ENCODE measurements at regions not wholly inside any gene's neighbourhood (a gene's known extent, or its start where the extent isn't known, plus 50 kb on each side); places are given as distances from the start of the nearest gene placed in this dataset.
"Not testable (repeated sequence)": the region's sequence is repeated elsewhere in the genome, so short reads cannot be mapped to it uniquely, and the experiment has no call there.

- H3K4me3 ChIP-seq, H3K27ac ChIP-seq: not testable (repeated sequence)
These were observed 135.2 kb downstream of the FAM72B start for GRCh38 chr1:121048769-121049443.

GRCh38 chr1:121050097-121050496 is 134.0 kb downstream of the FAM72B start:
- not testable (repeated sequence) for H3K27ac ChIP-seq, H3K4me3 ChIP-seq

- H3K4me3 ChIP-seq, H3K27ac ChIP-seq: not testable (repeated sequence)
These were observed 132.9 kb downstream of the FAM72B start for GRCh38 chr1:121051161-121051790.

GRCh38 chr1:121052081-121052660 is 132.0 kb downstream of the FAM72B start:
- not testable (repeated sequence) for H3K27ac ChIP-seq, H3K4me3 ChIP-seq

- H3K4me3 ChIP-seq, H3K27ac ChIP-seq: not testable (repeated sequence)
These were observed 129.2 kb downstream of the FAM72B start for GRCh38 chr1:121054928-121055327.

- not testable (repeated sequence) for H3K4me3 ChIP-seq, H3K27ac ChIP-seq
These were observed 117.2 kb downstream of the FAM72B start for GRCh38 chr1:121066925-121067324.

- H3K27ac ChIP-seq, H3K4me3 ChIP-seq: not testable (repeated sequence)
These were observed 115.2 kb downstream of the FAM72B start for GRCh38 chr1:121068738-121069499.

GRCh38 chr1:121073852-121074251 is 110.3 kb downstream of the FAM72B start:
- H3K4me3 ChIP-seq, H3K27ac ChIP-seq: not testable (repeated sequence)

GRCh38 chr1:121075254-121075805 is 108.8 kb downstream of the FAM72B start:
- not testable (repeated sequence) for H3K27ac ChIP-seq, H3K4me3 ChIP-seq

- H3K4me3 ChIP-seq, H3K27ac ChIP-seq: not testable (repeated sequence)
These were observed 107.5 kb downstream of the FAM72B start for GRCh38 chr1:121076674-121077073.

- H3K4me3 ChIP-seq = not testable (repeated sequence)
These were observed 104.5 kb downstream of the FAM72B start for GRCh38 chr1:121079655-121080054.

GRCh38 chr1:121080197-121080903 is 103.8 kb downstream of the FAM72B start:
- not testable (repeated sequence) for H3K27ac ChIP-seq, H3K4me3 ChIP-seq

More at GRCh38 chr1:121079655-121080054, 104.5 kb downstream of the FAM72B start:
- not testable (repeated sequence) for H3K27ac ChIP-seq

- H3K27ac ChIP-seq = not testable (repeated sequence)
These were observed 103.3 kb downstream of the FAM72B start for GRCh38 chr1:121080904-121081264.

GRCh38 chr1:121081625-121082199 is 102.4 kb downstream of the FAM72B start:
- not testable (repeated sequence) for H3K27ac ChIP-seq, H3K4me3 ChIP-seq

More at GRCh38 chr1:121080904-121081264, 103.3 kb downstream of the FAM72B start:
- not testable (repeated sequence) for H3K4me3 ChIP-seq

- H3K4me3 ChIP-seq, H3K27ac ChIP-seq: not testable (repeated sequence)
These were observed 101.1 kb downstream of the FAM72B start for GRCh38 chr1:121082995-121083394.

- H3K4me3 ChIP-seq, H3K27ac ChIP-seq: not testable (repeated sequence)
These were observed 97.9 kb downstream of the FAM72B start for GRCh38 chr1:121086249-121086648.

- H3K4me3 ChIP-seq, H3K27ac ChIP-seq: not testable (repeated sequence)
These were observed 96.9 kb downstream of the FAM72B start for GRCh38 chr1:121087221-121087620.

GRCh38 chr1:121088568-121088967 is 95.6 kb downstream of the FAM72B start:
- H3K4me3 ChIP-seq, H3K27ac ChIP-seq: not testable (repeated sequence)

- H3K27ac ChIP-seq = peak overlapping the region in 1 of 21 experiments; percentile 29
- not testable (repeated sequence) for H3K4me3 ChIP-seq
These were observed 91.7 kb downstream of the FAM72B start for GRCh38 chr1:121092329-121092968.

Data from skin epidermis (tissue), 12 donors.